Umbilical cord (tissue), 1 donor: ENCODE measurements at regions not wholly inside any gene's neighbourhood (a gene's known extent, or its start where the extent isn't known, plus 50 kb on each side); places are given as distances from the start of the nearest gene placed in this dataset.
"Not testable (repeated sequence)": the region's sequence is repeated elsewhere in the genome, so short reads cannot be mapped to it uniquely, and the experiment has no call there.

Experiments used
- DNase-seq: peaks from one replicate; pipeline ENCODE4 v3.0.0-alpha.2; 2015; ENCODE audit warnings: low spot score

DNA sequence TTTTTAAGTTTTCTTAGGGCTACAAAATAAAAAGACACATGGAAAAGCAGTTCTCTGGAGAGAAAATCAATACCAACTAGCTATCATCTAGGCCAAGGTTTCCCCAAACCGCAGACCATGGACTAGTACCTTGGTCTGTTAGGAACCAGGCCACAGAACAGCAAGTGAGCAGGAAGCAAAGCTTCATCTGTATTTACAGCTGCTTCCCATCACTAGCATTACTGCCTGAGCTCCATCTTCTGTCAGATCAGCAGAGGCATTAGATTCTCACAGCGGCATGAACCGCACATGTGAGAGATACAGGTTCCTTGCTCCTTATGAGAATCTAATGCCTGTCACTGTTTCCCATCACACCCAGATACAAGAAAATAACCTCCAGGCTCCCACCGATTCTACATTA lies 1907.6 kb upstream of the ACO1 start:
- peak; percentile 52 for DNase-seq

GRCh38 chr9:30478684-30479083 lies 1905.8 kb upstream of the ACO1 start:
- DNase-seq, result no peak

- no peak for DNase-seq
These were observed 1901.9 kb upstream of the ACO1 start for GRCh38 chr9:30482499-30482898.

GRCh38 chr9:30484690-30485089 lies 1899.8 kb upstream of the ACO1 start:
- no peak for DNase-seq

DNA sequence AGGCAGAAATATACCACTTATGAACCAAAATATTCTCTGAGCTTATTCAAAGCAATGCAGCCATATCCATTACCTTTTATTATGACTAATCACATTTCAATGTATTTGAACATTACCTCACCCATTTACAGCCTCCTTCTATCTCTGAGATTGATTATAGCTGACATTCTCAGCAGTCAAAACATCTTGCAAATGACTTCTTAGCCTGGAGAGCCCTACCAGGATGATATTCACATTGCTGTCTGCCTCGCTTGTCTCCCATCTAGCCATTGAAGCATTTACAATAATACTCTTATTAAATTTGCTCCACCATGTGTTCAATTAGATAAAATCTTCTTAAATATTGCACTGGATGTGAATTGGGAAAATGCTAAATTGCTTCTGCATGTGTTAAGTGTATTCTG lies 1879.9 kb upstream of the ACO1 start:
- no peak for DNase-seq

GRCh38 chr9:30505311-30505710 lies 1879.1 kb upstream of the ACO1 start:
- no peak for DNase-seq

DNA sequence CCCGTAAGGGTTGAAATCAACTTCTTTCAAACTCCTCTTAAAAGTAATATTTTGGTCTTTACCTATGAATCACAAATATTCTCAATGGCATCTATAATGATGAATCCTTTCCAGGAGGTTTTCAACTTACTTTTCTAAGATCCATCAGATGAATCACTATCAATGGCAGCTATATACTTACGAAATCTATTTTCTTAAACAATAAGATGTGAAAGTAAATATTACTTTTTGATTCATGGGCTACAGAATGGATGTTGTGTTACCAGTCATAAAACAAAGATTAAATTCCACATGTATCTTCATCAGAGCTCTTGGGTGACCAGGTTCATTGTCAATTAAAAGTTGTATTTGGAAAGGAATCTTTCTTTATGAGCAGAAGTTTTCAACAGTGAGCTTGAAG lies 1877.7 kb upstream of the ACO1 start:
- no peak for DNase-seq

DNA sequence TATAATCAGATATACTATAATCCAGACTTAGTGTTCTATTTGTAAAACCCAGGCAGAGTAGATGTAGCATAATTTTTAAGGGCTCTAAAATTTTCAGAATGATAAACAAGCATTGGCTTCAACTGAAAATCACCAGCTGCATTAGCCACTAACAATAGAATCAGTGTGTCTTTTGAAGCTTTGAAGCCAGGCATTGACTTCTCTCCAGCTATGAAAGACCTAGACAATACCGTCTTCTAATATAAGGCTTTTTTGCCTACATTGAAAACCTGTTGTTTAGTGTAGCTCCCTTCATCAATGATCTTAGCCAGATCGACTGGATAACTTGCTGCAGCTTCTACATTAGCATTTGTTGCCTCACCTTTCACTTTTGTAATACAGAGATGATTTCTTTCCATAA lies 1877.3 kb upstream of the ACO1 start:
- no peak for DNase-seq

DNA sequence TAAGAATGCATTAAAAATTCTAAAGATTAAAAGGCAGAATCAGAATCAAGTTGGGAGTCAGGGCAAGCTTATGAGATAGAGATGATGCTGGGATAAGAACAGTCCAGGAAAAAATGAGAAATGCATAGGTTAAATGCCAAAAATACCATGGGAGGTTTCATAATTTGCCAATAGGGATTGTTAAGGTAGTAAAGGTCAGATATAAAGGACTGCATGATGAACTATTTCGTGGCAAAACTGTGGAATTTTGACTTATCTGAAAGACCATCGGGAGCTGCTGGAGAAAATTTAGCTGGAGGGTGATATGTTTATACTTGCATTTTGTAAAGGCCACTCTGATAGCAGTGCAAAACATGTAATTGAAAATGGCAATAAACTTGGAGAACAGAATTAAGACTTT lies 1872.8 kb upstream of the ACO1 start:
- DNase-seq, result no peak

GRCh38 chr9:30519166-30519565 lies 1865.3 kb upstream of the ACO1 start:
- no peak for DNase-seq

- DNase-seq, result no peak
These were observed 1864.7 kb upstream of the ACO1 start for GRCh38 chr9:30519756-30520155.

GRCh38 chr9:30522061-30522460 lies 1862.4 kb upstream of the ACO1 start:
- DNase-seq, result no peak

DNA sequence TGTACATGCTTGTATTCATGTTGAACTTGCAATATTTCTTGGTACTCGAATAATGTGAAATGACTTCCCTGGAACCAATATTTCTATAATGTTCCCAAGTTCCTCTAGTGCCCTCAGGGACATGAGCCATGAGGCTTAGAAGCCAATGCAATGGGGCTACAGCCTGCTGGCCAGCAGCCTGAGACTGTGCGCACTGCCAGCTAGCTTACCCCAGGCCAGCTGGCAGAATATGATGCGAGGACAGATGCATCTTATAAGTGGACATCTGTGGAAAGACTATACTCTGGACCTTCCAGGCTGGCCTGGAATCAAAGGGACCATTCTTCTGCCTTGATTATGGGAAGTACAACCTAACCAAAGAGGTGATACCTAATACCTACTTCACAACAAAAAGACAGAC lies 1862.0 kb upstream of the ACO1 start:
- DNase-seq, result no peak

DNA sequence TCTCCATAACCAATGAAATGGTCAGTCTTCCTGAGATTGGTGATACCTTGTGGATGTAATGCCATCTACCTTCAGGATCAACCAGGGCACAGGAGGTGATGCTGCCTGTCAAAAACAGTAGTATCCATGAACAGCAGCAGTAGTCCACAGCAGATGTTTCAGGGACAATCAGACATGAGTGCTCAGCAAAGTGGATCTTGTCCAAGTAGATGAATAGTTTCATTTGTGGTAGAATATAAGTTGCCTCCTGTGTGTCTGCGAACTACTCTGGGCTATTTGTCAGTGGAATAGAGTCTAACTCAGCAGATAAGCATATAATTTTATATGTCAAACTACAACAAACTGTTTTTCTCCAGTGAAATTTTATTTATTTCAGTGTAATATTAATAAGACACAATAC lies 1860.1 kb upstream of the ACO1 start:
- DNase-seq, result no peak

DNA sequence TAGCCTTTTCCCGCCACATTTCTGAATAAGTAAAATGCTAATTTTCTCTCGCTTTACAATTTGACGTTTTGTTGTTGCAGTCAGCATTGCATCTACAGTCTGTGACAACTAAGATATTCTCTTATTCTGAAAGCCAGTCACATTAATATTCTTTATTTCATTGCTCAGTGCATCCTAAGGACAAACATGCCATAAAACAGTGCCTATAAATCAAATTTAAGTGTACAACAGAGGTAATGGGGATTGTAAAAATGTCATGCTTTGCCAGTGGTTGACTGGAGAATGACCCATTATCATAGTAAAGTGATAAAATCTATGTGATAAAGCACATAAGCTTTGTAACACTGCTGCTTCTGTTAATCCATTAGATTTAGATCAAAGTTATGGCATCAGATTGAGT lies 1850.0 kb upstream of the ACO1 start:
- DNase-seq, result no peak

GRCh38 chr9:30534896-30535295 lies 1849.5 kb upstream of the ACO1 start:
- no peak for DNase-seq

DNA sequence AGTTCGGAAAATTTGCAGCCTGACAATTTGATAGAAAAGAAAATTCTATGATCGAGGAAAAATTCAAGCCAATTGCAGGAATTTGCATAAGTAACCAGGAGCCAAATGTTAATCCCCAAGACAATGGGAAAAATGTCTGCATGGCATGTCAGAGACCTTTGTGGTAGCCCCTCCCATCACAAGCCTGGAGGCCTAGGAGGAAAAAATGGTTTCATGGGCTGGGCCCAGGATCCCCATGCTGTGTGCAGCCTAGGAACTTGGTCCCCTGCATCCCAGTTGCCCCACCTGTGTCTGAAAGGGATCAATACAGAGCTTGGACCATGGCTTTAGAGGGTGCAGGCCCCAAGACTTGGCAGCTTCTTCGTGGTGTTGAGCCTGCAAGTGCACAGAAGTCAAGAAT lies 1847.9 kb upstream of the ACO1 start:
- DNase-seq, result no peak

DNA sequence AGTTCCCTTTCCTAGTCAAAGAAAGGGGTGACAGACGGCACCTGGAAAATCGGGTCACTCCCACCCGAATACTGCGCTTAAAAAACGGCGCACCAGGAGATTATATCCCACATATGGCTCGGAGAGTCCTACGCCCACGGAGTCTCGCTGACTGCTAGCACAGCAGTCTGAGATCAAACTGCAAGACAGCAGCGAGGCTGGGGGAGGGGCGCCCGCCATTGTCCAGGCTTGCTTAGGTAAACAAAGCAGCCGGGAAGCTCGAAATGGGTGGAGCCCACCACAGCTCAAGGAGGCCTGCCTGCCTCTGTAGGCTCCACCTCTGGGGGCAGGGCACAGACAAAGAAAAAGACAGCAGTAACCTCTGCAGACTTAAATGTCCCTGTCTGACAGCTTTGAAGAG lies 1844.7 kb upstream of the ACO1 start:
- not testable (repeated sequence) for DNase-seq

DNA sequence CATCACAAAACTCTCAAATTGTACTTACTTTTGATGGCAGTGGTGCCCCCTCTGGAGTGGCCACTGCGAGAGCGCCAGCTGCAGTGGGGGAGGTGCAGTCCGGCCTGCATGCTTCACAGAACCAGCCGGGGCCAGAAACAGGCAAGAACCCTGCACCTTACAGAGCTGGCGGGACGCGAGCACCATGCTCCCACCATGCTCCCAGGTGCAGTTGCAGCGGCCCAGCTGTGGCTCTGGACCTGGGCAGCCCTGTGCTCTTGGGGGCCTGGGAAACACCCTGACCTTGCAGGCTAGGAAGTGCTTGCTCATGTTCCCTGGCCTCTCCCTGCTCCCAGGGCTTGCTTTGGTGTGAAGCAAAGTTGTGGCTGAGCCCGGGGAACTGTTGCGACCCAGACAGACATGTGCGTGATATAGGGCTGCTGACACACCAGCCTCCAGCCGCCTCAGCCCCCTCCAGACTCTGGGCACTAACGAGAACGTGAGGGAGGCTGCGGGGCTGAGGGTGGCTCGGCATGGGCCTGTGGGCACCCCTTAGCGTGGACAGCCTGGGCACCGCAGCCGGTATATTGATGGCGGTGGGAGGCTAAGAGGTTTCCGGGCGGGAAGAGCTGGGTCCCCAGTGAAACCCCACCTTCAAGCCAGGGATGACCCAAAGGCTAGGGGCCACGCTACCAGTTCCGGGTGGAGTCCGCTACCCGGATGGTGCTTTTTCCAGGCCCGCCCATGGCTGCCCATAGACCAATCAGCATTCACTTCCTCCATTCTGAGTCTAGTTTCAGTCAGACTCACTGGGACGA lies 1809.9 kb upstream of the ACO1 start:
- no peak for DNase-seq

GRCh38 chr9:30575218-30575617 lies 1809.2 kb upstream of the ACO1 start:
- no peak for DNase-seq

DNA sequence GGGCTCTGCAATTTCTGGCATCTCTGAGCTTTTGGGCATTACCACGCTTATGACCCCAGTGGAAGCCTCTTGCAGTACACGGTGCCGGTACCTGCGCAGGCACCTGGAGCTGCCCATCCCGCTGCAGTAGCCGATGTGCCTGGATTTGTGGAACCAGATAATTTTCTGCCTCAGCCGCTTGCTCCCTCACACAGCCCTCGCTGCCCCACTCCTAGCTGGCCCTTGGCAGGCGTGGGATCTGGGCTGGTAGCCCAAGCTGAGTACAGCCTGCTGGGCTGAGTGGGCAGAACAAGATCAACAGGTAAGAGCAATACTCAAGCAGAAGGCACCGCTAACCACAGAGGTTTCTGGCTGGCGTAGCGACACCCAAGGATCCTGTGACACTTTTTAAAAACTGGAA lies 1808.8 kb upstream of the ACO1 start:
- no peak for DNase-seq

DNA sequence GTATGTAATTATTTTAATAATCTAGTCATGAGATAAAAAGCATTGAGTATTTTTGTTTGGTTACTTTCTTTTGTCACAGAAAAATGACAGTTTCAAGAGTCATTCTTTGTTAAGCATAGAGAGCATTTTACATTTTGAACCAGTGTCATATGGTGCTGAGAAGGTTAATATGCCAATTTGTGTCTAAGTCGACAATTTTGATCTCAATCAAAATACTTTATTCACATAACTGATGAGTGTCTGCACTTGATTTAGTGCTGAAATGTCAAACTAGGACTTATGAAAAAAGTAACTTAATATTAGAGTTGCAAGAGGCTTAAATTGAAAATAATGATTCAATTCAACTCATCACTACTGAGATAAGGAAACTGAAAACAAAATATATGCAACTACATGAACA lies 1804.6 kb upstream of the ACO1 start:
- DNase-seq, result no peak

GRCh38 chr9:30582240-30582639 lies 1802.2 kb upstream of the ACO1 start:
- no peak for DNase-seq

GRCh38 chr9:30584559-30584958 lies 1799.9 kb upstream of the ACO1 start:
- no peak for DNase-seq
